ENCODE measurements at regions not wholly inside any gene's neighbourhood (a gene's known extent, or its start where the extent isn't known, plus 50 kb on each side); places are given as distances from the start of the nearest gene placed in this dataset.

GRCh38 chr5:88557881-88558280, 289.2 kb upstream of the TMEM161B start (continued):
- TF ChIP-seq, protein P1, sequence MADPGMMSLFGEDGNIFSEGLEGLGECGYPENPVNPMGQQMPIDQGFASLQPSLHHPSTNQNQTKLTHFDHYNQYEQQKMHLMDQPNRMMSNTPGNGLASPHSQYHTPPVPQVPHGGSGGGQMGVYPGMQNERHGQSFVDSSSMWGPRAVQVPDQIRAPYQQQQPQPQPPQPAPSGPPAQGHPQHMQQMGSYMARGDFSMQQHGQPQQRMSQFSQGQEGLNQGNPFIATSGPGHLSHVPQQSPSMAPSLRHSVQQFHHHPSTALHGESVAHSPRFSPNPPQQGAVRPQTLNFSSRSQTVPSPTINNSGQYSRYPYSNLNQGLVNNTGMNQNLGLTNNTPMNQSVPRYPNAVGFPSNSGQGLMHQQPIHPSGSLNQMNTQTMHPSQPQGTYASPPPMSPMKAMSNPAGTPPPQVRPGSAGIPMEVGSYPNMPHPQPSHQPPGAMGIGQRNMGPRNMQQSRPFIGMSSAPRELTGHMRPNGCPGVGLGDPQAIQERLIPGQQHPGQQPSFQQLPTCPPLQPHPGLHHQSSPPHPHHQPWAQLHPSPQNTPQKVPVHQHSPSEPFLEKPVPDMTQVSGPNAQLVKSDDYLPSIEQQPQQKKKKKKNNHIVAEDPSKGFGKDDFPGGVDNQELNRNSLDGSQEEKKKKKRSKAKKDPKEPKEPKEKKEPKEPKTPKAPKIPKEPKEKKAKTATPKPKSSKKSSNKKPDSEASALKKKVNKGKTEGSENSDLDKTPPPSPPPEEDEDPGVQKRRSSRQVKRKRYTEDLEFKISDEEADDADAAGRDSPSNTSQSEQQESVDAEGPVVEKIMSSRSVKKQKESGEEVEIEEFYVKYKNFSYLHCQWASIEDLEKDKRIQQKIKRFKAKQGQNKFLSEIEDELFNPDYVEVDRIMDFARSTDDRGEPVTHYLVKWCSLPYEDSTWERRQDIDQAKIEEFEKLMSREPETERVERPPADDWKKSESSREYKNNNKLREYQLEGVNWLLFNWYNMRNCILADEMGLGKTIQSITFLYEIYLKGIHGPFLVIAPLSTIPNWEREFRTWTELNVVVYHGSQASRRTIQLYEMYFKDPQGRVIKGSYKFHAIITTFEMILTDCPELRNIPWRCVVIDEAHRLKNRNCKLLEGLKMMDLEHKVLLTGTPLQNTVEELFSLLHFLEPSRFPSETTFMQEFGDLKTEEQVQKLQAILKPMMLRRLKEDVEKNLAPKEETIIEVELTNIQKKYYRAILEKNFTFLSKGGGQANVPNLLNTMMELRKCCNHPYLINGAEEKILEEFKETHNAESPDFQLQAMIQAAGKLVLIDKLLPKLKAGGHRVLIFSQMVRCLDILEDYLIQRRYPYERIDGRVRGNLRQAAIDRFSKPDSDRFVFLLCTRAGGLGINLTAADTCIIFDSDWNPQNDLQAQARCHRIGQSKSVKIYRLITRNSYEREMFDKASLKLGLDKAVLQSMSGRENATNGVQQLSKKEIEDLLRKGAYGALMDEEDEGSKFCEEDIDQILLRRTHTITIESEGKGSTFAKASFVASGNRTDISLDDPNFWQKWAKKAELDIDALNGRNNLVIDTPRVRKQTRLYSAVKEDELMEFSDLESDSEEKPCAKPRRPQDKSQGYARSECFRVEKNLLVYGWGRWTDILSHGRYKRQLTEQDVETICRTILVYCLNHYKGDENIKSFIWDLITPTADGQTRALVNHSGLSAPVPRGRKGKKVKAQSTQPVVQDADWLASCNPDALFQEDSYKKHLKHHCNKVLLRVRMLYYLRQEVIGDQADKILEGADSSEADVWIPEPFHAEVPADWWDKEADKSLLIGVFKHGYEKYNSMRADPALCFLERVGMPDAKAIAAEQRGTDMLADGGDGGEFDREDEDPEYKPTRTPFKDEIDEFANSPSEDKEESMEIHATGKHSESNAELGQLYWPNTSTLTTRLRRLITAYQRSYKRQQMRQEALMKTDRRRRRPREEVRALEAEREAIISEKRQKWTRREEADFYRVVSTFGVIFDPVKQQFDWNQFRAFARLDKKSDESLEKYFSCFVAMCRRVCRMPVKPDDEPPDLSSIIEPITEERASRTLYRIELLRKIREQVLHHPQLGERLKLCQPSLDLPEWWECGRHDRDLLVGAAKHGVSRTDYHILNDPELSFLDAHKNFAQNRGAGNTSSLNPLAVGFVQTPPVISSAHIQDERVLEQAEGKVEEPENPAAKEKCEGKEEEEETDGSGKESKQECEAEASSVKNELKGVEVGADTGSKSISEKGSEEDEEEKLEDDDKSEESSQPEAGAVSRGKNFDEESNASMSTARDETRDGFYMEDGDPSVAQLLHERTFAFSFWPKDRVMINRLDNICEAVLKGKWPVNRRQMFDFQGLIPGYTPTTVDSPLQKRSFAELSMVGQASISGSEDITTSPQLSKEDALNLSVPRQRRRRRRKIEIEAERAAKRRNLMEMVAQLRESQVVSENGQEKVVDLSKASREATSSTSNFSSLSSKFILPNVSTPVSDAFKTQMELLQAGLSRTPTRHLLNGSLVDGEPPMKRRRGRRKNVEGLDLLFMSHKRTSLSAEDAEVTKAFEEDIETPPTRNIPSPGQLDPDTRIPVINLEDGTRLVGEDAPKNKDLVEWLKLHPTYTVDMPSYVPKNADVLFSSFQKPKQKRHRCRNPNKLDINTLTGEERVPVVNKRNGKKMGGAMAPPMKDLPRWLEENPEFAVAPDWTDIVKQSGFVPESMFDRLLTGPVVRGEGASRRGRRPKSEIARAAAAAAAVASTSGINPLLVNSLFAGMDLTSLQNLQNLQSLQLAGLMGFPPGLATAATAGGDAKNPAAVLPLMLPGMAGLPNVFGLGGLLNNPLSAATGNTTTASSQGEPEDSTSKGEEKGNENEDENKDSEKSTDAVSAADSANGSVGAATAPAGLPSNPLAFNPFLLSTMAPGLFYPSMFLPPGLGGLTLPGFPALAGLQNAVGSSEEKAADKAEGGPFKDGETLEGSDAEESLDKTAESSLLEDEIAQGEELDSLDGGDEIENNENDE (IDR thresholded peaks at IDR 0.05; ENCODE audit: insufficient replicate concordance, low read length): no peak
- TF ChIP-seq SRF (IDR thresholded peaks at IDR 0.05; ENCODE audit: low read depth, low read length) (no peak), HDAC2 (IDR thresholded peaks at IDR 0.05; ENCODE audit: borderline replicate concordance in 1 of 2, low read depth in 2 of 2, low read length in 2 of 2) (no peak), SAP30 (IDR thresholded peaks at IDR 0.05; ENCODE audit: insufficient read depth, insufficient replicate concordance, low read length) (no peak), SP4 (IDR thresholded peaks at IDR 0.05; ENCODE audit: low read length) (no peak), POLR2A (IDR thresholded peaks at IDR 0.05; ENCODE audit: control extremely low read depth in 1 of 2, low read depth in 2 of 2, low read length in 2 of 2) (no peak), RXRA (IDR thresholded peaks at IDR 0.05; ENCODE audit: insufficient read depth, low read depth, low read length) (no peak), ZNF274 (IDR thresholded peaks at IDR 0.05; ENCODE audit: borderline replicate concordance, extremely low read depth, low read length) (no peak), KDM5A (IDR thresholded peaks at IDR 0.05; ENCODE audit: low read length) (no peak)
- TF ChIP-seq, protein P2, sequence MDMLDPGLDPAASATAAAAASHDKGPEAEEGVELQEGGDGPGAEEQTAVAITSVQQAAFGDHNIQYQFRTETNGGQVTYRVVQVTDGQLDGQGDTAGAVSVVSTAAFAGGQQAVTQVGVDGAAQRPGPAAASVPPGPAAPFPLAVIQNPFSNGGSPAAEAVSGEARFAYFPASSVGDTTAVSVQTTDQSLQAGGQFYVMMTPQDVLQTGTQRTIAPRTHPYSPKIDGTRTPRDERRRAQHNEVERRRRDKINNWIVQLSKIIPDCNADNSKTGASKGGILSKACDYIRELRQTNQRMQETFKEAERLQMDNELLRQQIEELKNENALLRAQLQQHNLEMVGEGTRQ (IDR thresholded peaks at IDR 0.05; ENCODE audit: low read length): no peak
